ENCODE measurements at regions not wholly inside any gene's neighbourhood (a gene's known extent, or its start where the extent isn't known, plus 50 kb on each side); places are given as distances from the start of the nearest gene placed in this dataset.
A peak's percentile ranks its signal among the peaks of the same experiment; 100 is the strongest.

GRCh38 chr12:131510431-131510830 lies 200.5 kb upstream of the SFSWAP start:
- Histone ChIP-seq H3K27ac (ENCODE audit: low read depth, low read length, poor library complexity, severe bottlenecking) (no peak overlapping the region), H3K4me1 (ENCODE audit: insufficient read depth, low read length, poor library complexity, severe bottlenecking) (peaks cover 19% of the 10 kb centered on the region), H3K27me3 (replicated peaks; ENCODE audit: insufficient read depth, low read depth, low read length, poor library complexity) (no peaks in the 10 kb centered on the region), H3K4me3 (ENCODE audit: low read depth, low read length, poor library complexity, severe bottlenecking) (no peak overlapping the region), H3K36me3 (ENCODE audit: insufficient read depth, low read length, poor library complexity, severe bottlenecking) (no peaks in the 10 kb centered on the region), H3K9me3 (ENCODE audit: low read depth, low read length, poor library complexity, severe bottlenecking) (no peaks in the 10 kb centered on the region)
- POLR2A ChIA-PET (ENCODE audit: low non-redundant PET) = no interaction called here
- no TSS peak for BruUV-seq (replicated peaks)
- DNase-seq (ENCODE audit: low spot score) = no peak
- intact Hi-C loops (cut with micrococcal nuclease; ENCODE audit: unreplicated experiment) = no loop called here
- CTCF ChIA-PET = no interaction called here
- TF ChIP-seq CTCF (conservative IDR thresholded peaks at IDR 0.05; ENCODE audit: low read depth, low read length) (no peak), EZH2 (IDR thresholded peaks at IDR 0.05; ENCODE audit: borderline replicate concordance, low read depth, low read length, poor library complexity, severe bottlenecking) (no peak)

GRCh38 chr12:131511391-131511802 lies 199.5 kb upstream of the SFSWAP start:
- H3K36me3 ChIP-seq (ENCODE audit: insufficient read depth, low read length, poor library complexity, severe bottlenecking) = no peaks in the 10 kb centered on the region
- ChIA-PET POLR2A (ENCODE audit: low non-redundant PET) (no interaction called here), CTCF (no interaction called here)
- H3K4me3 ChIP-seq (ENCODE audit: low read depth, low read length, poor library complexity, severe bottlenecking) = no peak overlapping the region
- intact Hi-C loops (cut with micrococcal nuclease; ENCODE audit: unreplicated experiment) = no loop called here
- H3K27ac ChIP-seq (ENCODE audit: low read depth, low read length, poor library complexity, severe bottlenecking) = no peak overlapping the region
- peak; percentile 94 for DNase-seq (ENCODE audit: low spot score)
- no peaks in the 10 kb centered on the region for H3K9me3 ChIP-seq (ENCODE audit: low read depth, low read length, poor library complexity, severe bottlenecking)
- peaks cover 19% of the 10 kb centered on the region for H3K4me1 ChIP-seq (ENCODE audit: insufficient read depth, low read length, poor library complexity, severe bottlenecking)
- TF ChIP-seq CTCF (conservative IDR thresholded peaks at IDR 0.05; ENCODE audit: low read depth, low read length) = no peak
- TF ChIP-seq EZH2 (IDR thresholded peaks at IDR 0.05; ENCODE audit: borderline replicate concordance, low read depth, low read length, poor library complexity, severe bottlenecking) = no peak
- no peaks in the 10 kb centered on the region for H3K27me3 ChIP-seq (replicated peaks; ENCODE audit: insufficient read depth, low read depth, low read length, poor library complexity)
- no TSS peak for BruUV-seq (replicated peaks)

DNA sequence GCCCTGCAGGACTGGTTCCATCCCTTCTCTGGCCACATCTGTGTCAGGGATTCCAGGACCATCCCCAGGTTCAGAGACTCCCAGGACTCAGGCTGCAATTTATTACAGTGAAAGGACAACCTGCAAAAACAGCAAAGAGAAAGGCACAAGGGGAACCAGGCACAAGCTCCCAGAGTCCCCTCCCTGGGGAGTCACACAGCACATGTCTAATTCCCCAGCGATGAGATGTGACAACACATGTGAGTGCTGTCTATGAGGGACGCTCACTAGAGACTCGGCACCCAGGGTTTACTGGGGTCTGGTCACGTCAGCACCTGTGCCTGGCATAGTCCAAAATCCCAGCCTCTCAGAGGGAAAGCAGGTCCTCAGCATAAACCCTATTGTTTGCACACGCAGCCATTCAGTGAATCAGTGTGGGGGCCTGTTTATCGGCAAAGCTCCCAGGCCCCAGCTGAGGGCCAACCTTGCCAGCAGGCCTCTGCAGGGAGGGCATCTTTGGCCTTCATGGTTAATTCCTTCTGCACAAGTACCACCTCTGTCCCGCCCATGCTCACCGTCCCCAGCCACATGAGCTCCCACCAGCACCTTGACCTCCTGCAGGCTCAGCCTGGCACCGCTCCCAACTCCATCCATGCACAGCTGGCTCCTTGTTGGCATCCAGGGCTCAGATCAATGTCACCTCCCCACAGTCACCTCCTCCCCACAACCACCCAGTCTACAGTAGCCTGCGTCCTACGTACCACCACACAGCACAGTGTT lies 198.9 kb upstream of the SFSWAP start:
- TF ChIP-seq CTCF (conservative IDR thresholded peaks at IDR 0.05; ENCODE audit: low read depth, low read length) (no peak), EZH2 (IDR thresholded peaks at IDR 0.05; ENCODE audit: borderline replicate concordance, low read depth, low read length, poor library complexity, severe bottlenecking) (no peak)
- Histone ChIP-seq H3K4me1 (ENCODE audit: insufficient read depth, low read length, poor library complexity, severe bottlenecking) (peaks cover 19% of the 10 kb centered on the region), H3K4me3 (ENCODE audit: low read depth, low read length, poor library complexity, severe bottlenecking) (no peak overlapping the region), H3K27ac (ENCODE audit: low read depth, low read length, poor library complexity, severe bottlenecking) (no peak overlapping the region), H3K9me3 (ENCODE audit: low read depth, low read length, poor library complexity, severe bottlenecking) (no peaks in the 10 kb centered on the region), H3K36me3 (ENCODE audit: insufficient read depth, low read length, poor library complexity, severe bottlenecking) (no peaks in the 10 kb centered on the region), H3K27me3 (replicated peaks; ENCODE audit: insufficient read depth, low read depth, low read length, poor library complexity) (no peaks in the 10 kb centered on the region)
- intact Hi-C loops (cut with micrococcal nuclease; ENCODE audit: unreplicated experiment) = no loop called here
- peak; percentile 50 for DNase-seq (ENCODE audit: low spot score)
- no TSS peak for BruUV-seq (replicated peaks)
- POLR2A ChIA-PET (ENCODE audit: low non-redundant PET) = no interaction called here
- CTCF ChIA-PET = no interaction called here
